ENCODE measurements at regions not wholly inside any gene's neighbourhood (a gene's known extent, or its start where the extent isn't known, plus 50 kb on each side); places are given as distances from the start of the nearest gene placed in this dataset.

GRCh38 chr3:157700405-157700804, 197.2 kb upstream of the VEPH1 start:
- DNase-seq: no peak

GRCh38 chr3:157695586-157695985, 192.4 kb upstream of the VEPH1 start:
- no peak for DNase-seq

GRCh38 chr3:157695103-157695502, 191.9 kb upstream of the VEPH1 start:
- DNase-seq: no peak

GRCh38 chr3:157693762-157694161, 190.5 kb upstream of the VEPH1 start:
- DNase-seq: no peak

GRCh38 chr3:157692468-157692867, 189.3 kb upstream of the VEPH1 start:
- no peak for DNase-seq

GRCh38 chr3:157683668-157684067, 180.5 kb upstream of the VEPH1 start:
- DNase-seq: no peak

GRCh38 chr3:157672061-157672460, 168.8 kb upstream of the VEPH1 start:
- DNase-seq: no peak

- no peak for DNase-seq
Observed at GRCh38 chr3:157671656-157672055, 168.4 kb upstream of the VEPH1 start.

GRCh38 chr3:157669416-157669815, 166.2 kb upstream of the VEPH1 start:
- no peak for DNase-seq

GRCh38 chr3:157667493-157667892, 164.3 kb upstream of the VEPH1 start:
- no peak for DNase-seq

GRCh38 chr3:157662171-157662570, 159.0 kb upstream of the VEPH1 start:
- no peak for DNase-seq

GRCh38 chr3:157660847-157661246, 157.6 kb upstream of the VEPH1 start:
- no peak for DNase-seq

- DNase-seq: no peak
Observed at GRCh38 chr3:157652366-157652765, 149.2 kb upstream of the VEPH1 start.

GRCh38 chr3:157650699-157651098, 147.5 kb upstream of the VEPH1 start:
- DNase-seq: no peak

- DNase-seq: no peak
Observed at GRCh38 chr3:157650172-157650571, 147.0 kb upstream of the VEPH1 start.

GRCh38 chr3:157649511-157649910, 146.3 kb upstream of the VEPH1 start:
- DNase-seq: no peak

GRCh38 chr3:157647820-157648219, 144.6 kb upstream of the VEPH1 start:
- DNase-seq: no peak

- no peak for DNase-seq
Observed at GRCh38 chr3:157639756-157640426, 136.7 kb upstream of the VEPH1 start.

- no peak for DNase-seq
Observed at GRCh38 chr3:157637866-157638265, 134.7 kb upstream of the VEPH1 start.

- no peak for DNase-seq
Observed at GRCh38 chr3:157633241-157633640, 130.0 kb upstream of the VEPH1 start.

- no peak for DNase-seq
Observed at GRCh38 chr3:157632075-157632474, 128.9 kb upstream of the VEPH1 start.

GRCh38 chr3:157631478-157631877, 128.3 kb upstream of the VEPH1 start:
- DNase-seq: no peak

- DNase-seq: no peak
Observed at GRCh38 chr3:157626817-157627216, 123.6 kb upstream of the VEPH1 start.

- no peak for DNase-seq
Observed at GRCh38 chr3:157624801-157625200, 121.6 kb upstream of the VEPH1 start.

- DNase-seq: no peak
Observed at GRCh38 chr3:157618886-157619285, 115.7 kb upstream of the VEPH1 start.
